ENCODE measurements at regions not wholly inside any gene's neighbourhood (a gene's known extent, or its start where the extent isn't known, plus 50 kb on each side); places are given as distances from the start of the nearest gene placed in this dataset.

DNA sequence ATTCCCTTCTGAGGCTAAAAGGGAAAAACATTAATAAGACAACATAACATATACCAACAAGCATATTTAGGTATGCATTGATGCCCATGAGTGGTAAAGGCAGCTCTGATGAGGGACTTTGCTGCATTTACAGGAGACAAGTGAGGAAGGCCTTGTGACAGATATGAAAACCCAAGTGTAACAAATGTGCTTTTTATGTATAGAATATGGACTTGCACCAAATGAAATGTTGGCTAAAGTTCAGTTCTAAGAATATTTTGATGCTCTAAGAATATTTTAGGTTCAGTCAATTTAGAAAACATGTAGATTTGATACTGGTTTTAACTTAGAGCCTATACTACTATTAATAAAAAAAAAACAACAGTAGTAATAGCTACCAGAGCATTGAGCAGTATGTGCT lies 424.7 kb downstream of the LMO4 start:
- DNase-seq (ENCODE audit: low read depth): no peak
- H3K4me3 ChIP-seq (ENCODE audit: low read depth, low read length): no peak overlapping the region
- TF ChIP-seq, protein P1, sequence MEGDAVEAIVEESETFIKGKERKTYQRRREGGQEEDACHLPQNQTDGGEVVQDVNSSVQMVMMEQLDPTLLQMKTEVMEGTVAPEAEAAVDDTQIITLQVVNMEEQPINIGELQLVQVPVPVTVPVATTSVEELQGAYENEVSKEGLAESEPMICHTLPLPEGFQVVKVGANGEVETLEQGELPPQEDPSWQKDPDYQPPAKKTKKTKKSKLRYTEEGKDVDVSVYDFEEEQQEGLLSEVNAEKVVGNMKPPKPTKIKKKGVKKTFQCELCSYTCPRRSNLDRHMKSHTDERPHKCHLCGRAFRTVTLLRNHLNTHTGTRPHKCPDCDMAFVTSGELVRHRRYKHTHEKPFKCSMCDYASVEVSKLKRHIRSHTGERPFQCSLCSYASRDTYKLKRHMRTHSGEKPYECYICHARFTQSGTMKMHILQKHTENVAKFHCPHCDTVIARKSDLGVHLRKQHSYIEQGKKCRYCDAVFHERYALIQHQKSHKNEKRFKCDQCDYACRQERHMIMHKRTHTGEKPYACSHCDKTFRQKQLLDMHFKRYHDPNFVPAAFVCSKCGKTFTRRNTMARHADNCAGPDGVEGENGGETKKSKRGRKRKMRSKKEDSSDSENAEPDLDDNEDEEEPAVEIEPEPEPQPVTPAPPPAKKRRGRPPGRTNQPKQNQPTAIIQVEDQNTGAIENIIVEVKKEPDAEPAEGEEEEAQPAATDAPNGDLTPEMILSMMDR (conservative IDR thresholded peaks at IDR 0.05; ENCODE audit: low read depth, low read length): no peak

DNA sequence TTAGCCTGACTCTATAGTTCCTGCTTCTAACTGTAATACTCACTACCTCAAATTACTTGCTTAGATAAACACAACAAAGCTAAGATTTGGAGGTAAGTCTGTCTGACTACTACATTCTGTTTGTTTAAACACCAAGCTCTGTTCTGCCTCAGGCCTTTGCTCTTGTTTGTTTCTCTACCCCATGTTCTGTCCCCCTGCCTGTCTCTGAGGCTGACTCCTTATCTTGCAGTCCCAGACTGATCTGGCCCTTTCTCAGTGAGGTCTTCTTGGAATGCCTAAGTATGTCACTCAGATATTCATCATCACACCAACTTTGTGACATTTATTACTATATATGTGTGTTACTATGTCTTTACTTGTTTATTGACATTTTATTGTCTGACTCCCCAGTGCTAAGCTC lies 425.5 kb downstream of the LMO4 start:
- no peak for DNase-seq (ENCODE audit: low read depth)
- no peak overlapping the region for H3K4me3 ChIP-seq (ENCODE audit: low read depth, low read length)
- TF ChIP-seq, protein P1 (conservative IDR thresholded peaks at IDR 0.05; ENCODE audit: low read depth, low read length): no peak

DNA sequence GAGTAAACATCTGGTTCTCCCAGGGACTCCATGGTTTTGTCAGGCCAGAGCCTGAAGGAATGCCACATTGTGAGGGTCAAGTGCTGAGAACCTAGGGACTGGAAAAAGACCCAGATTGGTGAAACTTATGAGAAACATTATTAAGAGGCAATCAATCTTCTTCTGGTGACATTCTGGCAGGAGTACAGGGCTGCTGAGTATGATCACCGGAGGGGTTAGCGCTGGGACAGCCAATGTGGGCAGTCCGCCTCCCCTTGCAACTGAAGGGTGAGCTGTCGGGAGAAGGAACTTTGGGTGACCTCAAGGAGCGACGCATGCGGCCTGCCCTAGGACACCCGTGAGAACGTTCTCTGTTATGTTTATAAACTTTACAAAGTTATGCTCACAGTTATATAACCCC lies 429.0 kb downstream of the LMO4 start:
- no peak for DNase-seq (ENCODE audit: low read depth)
- TF ChIP-seq, protein P1 (conservative IDR thresholded peaks at IDR 0.05; ENCODE audit: low read depth, low read length): no peak
- H3K4me3 ChIP-seq (ENCODE audit: low read depth, low read length): no peak overlapping the region

DNA sequence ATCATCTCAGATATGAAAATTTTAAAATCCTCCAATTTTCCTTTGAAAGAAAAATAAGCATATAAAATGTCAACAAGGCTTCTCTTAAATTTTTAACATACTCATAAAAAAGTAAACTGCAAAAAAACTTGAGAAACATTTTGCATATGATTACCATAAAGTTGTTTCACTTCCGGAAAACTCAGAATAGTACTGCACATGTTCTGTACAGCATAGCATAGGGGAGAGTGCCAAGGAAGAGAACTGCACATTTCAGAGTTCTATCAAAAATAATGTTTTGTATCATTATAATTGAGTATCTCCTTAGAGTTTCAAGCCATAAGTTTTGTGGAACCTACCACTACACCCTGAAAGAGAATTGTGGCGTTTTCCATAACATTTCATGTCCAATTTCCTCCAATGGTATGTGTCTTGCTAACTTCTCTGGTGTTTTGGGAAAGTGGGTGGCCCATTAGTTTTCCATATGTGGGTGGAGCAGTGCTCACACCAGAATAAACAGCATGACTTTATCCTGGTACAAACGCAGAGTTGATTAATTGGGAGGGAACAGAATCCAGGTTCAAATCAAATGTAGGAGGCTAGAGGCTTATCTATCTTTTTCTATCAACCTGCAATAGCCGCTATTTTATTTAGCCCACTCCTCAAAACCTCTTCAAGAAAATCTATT lies 430.9 kb downstream of the LMO4 start:
- DNase-seq (ENCODE audit: low read depth): no peak
- H3K4me3 ChIP-seq (ENCODE audit: low read depth, low read length): no peak overlapping the region
- TF ChIP-seq, protein P1 (conservative IDR thresholded peaks at IDR 0.05; ENCODE audit: low read depth, low read length): no peak

DNA sequence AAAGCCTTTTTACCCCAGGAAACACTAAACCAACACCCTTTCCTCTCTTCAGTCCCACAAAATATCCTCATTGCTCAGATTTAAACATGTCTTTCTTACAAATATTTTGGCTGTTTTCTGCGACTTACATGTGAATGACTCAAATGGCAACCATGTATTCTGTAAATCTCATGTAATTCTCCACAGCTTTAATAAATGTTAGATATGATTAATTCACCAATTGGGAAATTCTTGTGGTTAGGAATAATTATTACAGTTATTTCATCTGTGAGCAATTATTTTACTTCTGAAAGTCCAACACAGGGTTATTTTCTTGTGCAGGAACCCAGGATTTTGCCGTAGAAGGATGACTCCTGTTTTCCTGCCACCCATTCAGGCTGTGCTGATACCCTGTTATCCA lies 431.5 kb downstream of the LMO4 start:
- TF ChIP-seq, protein P1 (conservative IDR thresholded peaks at IDR 0.05; ENCODE audit: low read depth, low read length): no peak
- no peak for DNase-seq (ENCODE audit: low read depth)
- no peak overlapping the region for H3K4me3 ChIP-seq (ENCODE audit: low read depth, low read length)

DNA sequence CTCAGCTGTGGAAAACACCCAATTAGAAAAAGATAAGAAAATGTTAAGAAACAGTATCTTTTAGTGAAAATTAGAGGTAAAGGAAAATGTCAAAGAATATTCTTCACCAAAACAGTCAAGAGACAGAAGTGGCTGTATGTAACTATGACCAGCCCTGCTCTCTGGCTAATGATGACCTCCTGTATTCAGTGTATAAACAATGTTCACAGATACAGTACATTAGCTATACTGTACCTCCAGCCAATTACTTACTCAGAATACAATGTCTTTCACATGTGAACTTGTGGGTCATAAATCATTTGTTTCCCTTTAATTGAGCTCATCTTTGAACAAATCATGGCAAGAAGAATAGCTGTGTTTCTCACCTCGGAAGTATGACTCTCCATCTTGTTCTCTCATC lies 432.0 kb downstream of the LMO4 start:
- no peak overlapping the region for H3K4me3 ChIP-seq (ENCODE audit: low read depth, low read length)
- TF ChIP-seq, protein P1 (conservative IDR thresholded peaks at IDR 0.05; ENCODE audit: low read depth, low read length): no peak
- DNase-seq (ENCODE audit: low read depth): no peak

DNA sequence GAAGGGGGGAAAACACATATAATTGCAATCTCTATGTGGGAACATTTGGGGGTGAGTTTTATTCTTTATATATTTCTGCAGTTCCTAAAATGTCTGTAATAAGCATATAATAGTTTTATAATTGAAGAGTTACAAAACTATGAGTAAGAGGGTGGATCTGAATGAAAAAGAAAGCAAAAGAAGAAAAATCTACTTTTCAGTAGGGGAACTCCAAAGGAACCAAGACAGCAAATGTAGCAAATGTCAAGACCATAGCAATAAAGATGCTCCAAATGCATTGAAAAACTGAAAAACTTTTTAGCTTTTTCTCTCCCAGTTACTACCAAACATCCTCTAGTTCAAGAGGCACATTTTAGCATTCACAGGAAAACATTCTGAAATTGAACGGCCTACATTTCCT lies 434.8 kb downstream of the LMO4 start:
- TF ChIP-seq, protein P1 (conservative IDR thresholded peaks at IDR 0.05; ENCODE audit: low read depth, low read length): no peak
- DNase-seq (ENCODE audit: low read depth): no peak
- no peak overlapping the region for H3K4me3 ChIP-seq (ENCODE audit: low read depth, low read length)
